Lower leg skin (tissue), 4 donors: ENCODE measurements at regions not wholly inside any gene's neighbourhood (a gene's known extent, or its start where the extent isn't known, plus 50 kb on each side); places are given as distances from the start of the nearest gene placed in this dataset.

Source experiments
- DNase-seq, 2 donors: peaks; one replicate each; pipeline ENCODE4 v3.0.0-alpha.2; 2019; ENCODE audit warnings: low spot score in 2 of 2
- H3K4me3 ChIP-seq: fragments of 200-600 bp; sonication (generic); 2 replicates; pipeline ENCODE4 v1.5.1; 2017; ENCODE audit warnings: mild to moderate bottlenecking, low read depth; ENCODE audit not compliant: poor library complexity, severe bottlenecking
- POLR2A ChIP-seq, 2 donors: fragments of 450-650 bp; IDR thresholded peaks; one replicate each; pipeline ENCODE4 v1.6.1; 2016 to 2017; ENCODE audit warnings: antibody characterized with exemption in 2 of 2, mild to moderate bottlenecking in 1 of 2, moderate library complexity in 1 of 2
- WGBS, 2 donors: methylation state at CpG; one replicate each; pipeline ENCODE4 v1.1.5; 2018; 5-methylcytosine and 5-hydroxymethylcytosine counted together
- intact Hi-C: fragments of 100-400 bp; cut with DNase I; formaldehyde crosslinking; loops from one replicate; pipeline ENCODE4 v1.15.0; 2023; ENCODE audit warnings: low total_unique reads
- TF ChIP-seq, protein P1 (sequence below), 3 donors: fragments of 450-650 bp; IDR thresholded peaks; one replicate each; pipeline ENCODE4 v1.5.1; 2016; ENCODE audit warnings: antibody characterized with exemption in 3 of 3, mild to moderate bottlenecking in 3 of 3, moderate library complexity in 2 of 3

DNA sequence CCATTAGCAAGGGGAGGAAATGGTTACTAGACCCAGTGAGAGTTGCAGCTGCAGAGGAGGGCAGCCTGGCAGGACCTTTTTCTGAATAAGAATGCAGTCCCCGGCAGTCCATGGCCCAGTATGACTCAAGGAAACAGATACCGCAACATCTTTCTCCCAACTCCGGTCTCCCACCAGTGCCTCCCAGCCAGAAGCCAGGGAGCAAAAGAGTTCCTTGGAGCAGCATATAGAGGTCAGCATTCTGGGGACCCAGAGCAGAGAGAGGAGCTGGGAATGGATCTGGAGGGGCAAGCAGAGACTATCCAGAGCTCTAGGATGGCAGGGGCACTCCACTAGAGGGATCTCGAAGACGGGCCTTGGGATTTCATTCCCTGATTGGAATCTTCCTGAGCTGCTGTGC lies 339.2 kb upstream of the AADAT start:
- TF ChIP-seq POLR2A (IDR thresholded peaks at IDR 0.05): no peak
- TF ChIP-seq, protein P1, sequence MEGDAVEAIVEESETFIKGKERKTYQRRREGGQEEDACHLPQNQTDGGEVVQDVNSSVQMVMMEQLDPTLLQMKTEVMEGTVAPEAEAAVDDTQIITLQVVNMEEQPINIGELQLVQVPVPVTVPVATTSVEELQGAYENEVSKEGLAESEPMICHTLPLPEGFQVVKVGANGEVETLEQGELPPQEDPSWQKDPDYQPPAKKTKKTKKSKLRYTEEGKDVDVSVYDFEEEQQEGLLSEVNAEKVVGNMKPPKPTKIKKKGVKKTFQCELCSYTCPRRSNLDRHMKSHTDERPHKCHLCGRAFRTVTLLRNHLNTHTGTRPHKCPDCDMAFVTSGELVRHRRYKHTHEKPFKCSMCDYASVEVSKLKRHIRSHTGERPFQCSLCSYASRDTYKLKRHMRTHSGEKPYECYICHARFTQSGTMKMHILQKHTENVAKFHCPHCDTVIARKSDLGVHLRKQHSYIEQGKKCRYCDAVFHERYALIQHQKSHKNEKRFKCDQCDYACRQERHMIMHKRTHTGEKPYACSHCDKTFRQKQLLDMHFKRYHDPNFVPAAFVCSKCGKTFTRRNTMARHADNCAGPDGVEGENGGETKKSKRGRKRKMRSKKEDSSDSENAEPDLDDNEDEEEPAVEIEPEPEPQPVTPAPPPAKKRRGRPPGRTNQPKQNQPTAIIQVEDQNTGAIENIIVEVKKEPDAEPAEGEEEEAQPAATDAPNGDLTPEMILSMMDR (IDR thresholded peaks at IDR 0.05): no peak
- DNase-seq: no peak
- H3K4me3 ChIP-seq: no peak overlapping the region
- intact Hi-C loops: loop anchor here (1.0 kb wide), 1 partner anchor 43 kb away; no protein-coding TSS in a partner anchor
- 84 to 87% methylated on average over 5 of the region's 5 CpGs for WGBS, 2 donors

DNA sequence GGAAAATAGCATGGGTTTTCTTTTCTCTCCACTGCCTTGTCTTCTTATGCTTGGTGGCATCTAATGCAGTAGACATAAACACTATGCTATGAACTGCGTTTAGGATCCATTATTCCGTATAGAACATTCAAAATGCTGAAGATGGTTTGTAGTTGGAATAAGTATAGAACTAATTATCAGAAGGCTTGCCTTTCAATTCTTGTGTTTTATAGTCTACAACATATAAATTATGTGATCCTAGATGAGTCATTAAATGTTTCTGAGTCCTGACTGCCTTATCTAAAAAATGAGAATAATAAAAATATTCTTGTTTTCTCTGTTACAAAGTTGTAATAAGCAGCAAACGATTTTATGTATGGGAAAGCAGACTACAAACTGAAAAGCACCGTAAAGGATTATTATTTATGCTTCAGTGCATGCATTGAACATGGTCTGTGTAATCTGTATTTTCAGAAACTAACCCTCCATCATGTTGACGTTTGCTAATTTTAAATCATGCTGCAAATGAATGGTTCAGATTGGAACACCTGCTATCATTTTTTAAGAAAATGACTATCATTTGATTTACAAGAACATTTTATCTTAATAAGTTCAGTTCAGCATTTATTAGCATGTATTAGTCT lies 335.9 kb upstream of the AADAT start:
- no peak overlapping the region for H3K4me3 ChIP-seq
- intact Hi-C loops: no loop called here
- no peak for DNase-seq
- WGBS, 2 donors: 74 to 77% methylated on average over 5 of the region's 5 CpGs
- TF ChIP-seq POLR2A (IDR thresholded peaks at IDR 0.05): no peak
- TF ChIP-seq, protein P1 (IDR thresholded peaks at IDR 0.05): no peak

DNA sequence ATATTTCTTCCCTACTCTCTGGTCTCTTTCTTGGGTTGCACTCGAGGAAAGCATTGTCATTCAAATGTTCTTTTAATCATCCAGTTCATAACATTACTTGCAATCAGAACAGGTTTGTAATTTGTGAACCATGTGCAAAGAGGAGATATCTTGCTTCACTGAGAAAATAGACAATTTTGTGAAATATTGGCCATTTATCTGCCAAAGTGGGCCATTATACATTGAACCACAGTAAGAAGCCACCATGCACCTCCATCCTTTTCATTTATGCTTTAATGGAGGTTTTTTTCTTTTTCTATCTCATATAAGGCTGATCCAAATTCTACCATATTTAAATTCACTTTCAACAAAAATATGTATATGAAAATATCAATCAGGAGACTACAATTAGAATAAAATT lies 335.3 kb upstream of the AADAT start:
- H3K4me3 ChIP-seq: no peak overlapping the region
- WGBS, 2 donors: 77 to 78% methylated on average over 1 of the region's 1 CpG
- DNase-seq: no peak
- no peak for TF ChIP-seq POLR2A (IDR thresholded peaks at IDR 0.05)
- TF ChIP-seq, protein P1 (IDR thresholded peaks at IDR 0.05): no peak
- intact Hi-C loops: no loop called here

DNA sequence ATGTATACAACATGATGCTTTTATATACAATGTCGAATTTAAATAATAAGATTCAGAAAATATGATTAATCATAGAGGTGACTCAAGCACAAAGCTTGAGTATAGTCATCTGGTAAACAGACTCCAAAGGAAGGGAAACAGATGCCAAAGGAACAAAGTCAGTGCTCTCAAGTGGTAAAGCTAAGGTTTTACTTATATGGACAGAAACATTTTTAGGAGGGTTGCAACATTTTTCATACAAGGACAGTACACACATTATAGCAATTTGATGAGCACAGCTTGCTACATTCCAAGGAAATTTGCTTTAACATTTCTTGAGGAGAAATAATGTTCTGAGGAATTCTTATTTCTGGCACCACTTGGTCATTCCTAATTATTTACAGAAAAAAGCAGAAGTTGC lies 333.4 kb upstream of the AADAT start:
- H3K4me3 ChIP-seq: no peak overlapping the region
- DNase-seq: no peak
- intact Hi-C loops: no loop called here
- 44 to 50% methylated on average over 1 of the region's 1 CpG for WGBS, 2 donors
- TF ChIP-seq POLR2A (IDR thresholded peaks at IDR 0.05): no peak
- TF ChIP-seq, protein P1 (IDR thresholded peaks at IDR 0.05): no peak

DNA sequence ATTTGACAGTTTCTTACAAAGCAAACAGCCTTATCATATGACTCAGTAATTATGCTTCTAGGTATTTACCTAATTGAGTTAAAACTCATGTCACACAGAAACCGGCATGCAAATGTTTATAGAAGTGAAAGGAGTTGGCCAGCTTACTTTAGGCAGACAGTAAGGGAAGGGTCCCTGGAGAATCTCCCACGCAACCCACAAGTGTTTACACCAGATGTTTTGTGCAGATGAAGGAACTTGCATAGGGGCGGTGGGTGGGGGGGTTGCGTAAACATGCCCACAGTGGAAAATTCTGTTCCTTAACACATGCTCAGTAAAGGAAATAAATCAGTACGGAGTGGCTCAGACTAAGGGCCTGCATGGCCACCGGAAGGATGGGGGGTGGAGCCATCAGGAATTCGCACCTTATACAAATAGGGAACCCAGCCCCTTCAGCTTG lies 330.5 kb upstream of the AADAT start:
- WGBS, 2 donors: 73 to 74% methylated on average over 7 of the region's 7 CpGs

More for the DNA sequence above, 330.5 kb upstream of the AADAT start:
- no peak overlapping the region for H3K4me3 ChIP-seq
- TF ChIP-seq, protein P1 (IDR thresholded peaks at IDR 0.05): no peak
- TF ChIP-seq POLR2A (IDR thresholded peaks at IDR 0.05): no peak
- DNase-seq: no peak
- intact Hi-C loops: no loop called here
